Suprapubic skin (tissue), 4 donors: ENCODE measurements at regions not wholly inside any gene's neighbourhood (a gene's known extent, or its start where the extent isn't known, plus 50 kb on each side); places are given as distances from the start of the nearest gene placed in this dataset.

ENCODE experiments used
- CTCF ChIP-seq, 2 donors: fragments of 200-600 bp in 1 of 2; fragments of 450-650 bp in 1 of 2; sonication (generic) in 1 of 2; IDR thresholded peaks; one replicate each; pipeline ENCODE4 v1.5.1; 2016 to 2019; ENCODE audit warnings: antibody characterized with exemption in 2 of 2, mild to moderate bottlenecking in 1 of 2, moderate library complexity in 1 of 2
- EP300 ChIP-seq: sonication (generic); formaldehyde crosslinking; IDR thresholded peaks from one replicate; pipeline ENCODE4 v1.6.1; 2017; ENCODE audit warnings: antibody characterized with exemption
- POLR2A ChIP-seq, 2 donors: fragments of 450-650 bp; IDR thresholded peaks; one replicate each; pipeline ENCODE4 v1.6.1; 2017; ENCODE audit warnings: antibody characterized with exemption in 2 of 2, mild to moderate bottlenecking in 2 of 2, moderate library complexity in 2 of 2
- POLR2AphosphoS5 ChIP-seq, 3 donors: sonication (generic); formaldehyde crosslinking; IDR thresholded peaks; one replicate each; pipeline ENCODE4 v1.6.1; 2017; ENCODE audit warnings: antibody characterized with exemption in 3 of 3

GRCh38 chr20:23193801-23194384, 107.8 kb upstream of the CD93 start:
- TF ChIP-seq CTCF (IDR thresholded peaks at IDR 0.05) (no peak), EP300 (no peak), POLR2A (IDR thresholded peaks at IDR 0.05) (no peak), POLR2AphosphoS5 (IDR thresholded peaks at IDR 0.05) (no peak)
